WTC11 (cell line): ENCODE measurements at regions not wholly inside any gene's neighbourhood (a gene's known extent, or its start where the extent isn't known, plus 50 kb on each side); places are given as distances from the start of the nearest gene placed in this dataset.

Experiments
- ATAC-seq: fragments of 200-7000 bp; cut with Tn5 transposase; 2 replicates; pipeline ENCODE4 v1.10.0; 2021; ENCODE audit warnings: mild to moderate bottlenecking, moderate library complexity
- CTCF ChIA-PET: fragments of 300-600 bp; sonication (Branson Sonifier 250); formaldehyde crosslinking; loops from one replicate; lab custom pipeline; 2021; ENCODE audit warnings: antibody characterized with exemption; lab: Charles Lee
- POLR2A ChIA-PET: fragments of 350-600 bp; sonication (Branson Sonifier 250); formaldehyde crosslinking; loops from one replicate; lab custom pipeline; 2021; ENCODE audit warnings: antibody characterized with exemption; lab: Charles Lee
- DNase-seq: peaks from one replicate; pipeline ENCODE4 v3.0.0; 2021; ENCODE audit warnings: low spot score
- H3K27ac Mint-ChIP-seq: 2 replicates; pipeline ENCODE4 v1.8.0; 2021; ENCODE audit warnings: mixed read lengths
- H3K27me3 Mint-ChIP-seq: 2 replicates; pipeline ENCODE4 v1.8.0; 2021; ENCODE audit warnings: low read depth, mild to moderate bottlenecking, moderate library complexity, mixed read lengths
- H3K36me3 Mint-ChIP-seq: 2 replicates; pipeline ENCODE4 v1.8.0; 2021; ENCODE audit warnings: mixed read lengths
- H3K4me1 Mint-ChIP-seq: 2 replicates; pipeline ENCODE4 v1.8.0; 2022; ENCODE audit warnings: mixed read lengths
- H3K4me3 Mint-ChIP-seq: 2 replicates; pipeline ENCODE4 v1.8.0; 2021; ENCODE audit warnings: mild to moderate bottlenecking, moderate library complexity, mixed read lengths
- H3K9me3 Mint-ChIP-seq: 2 replicates; pipeline ENCODE4 v1.8.0; 2021; ENCODE audit warnings: mixed read lengths
- E2F4 ChIP-seq: sonication (generic); formaldehyde crosslinking; IDR thresholded peaks from 2 replicates; pipeline ENCODE4 v1.8.1; 2022; ENCODE audit warnings: low read depth, mild to moderate bottlenecking, moderate library complexity, missing genetic modification reagents, borderline replicate concordance
- FOXP4 ChIP-seq: sonication (generic); formaldehyde crosslinking; IDR thresholded peaks from 2 replicates; pipeline ENCODE4 v1.8.0; 2022; ENCODE audit warnings: mild to moderate bottlenecking, missing genetic modification reagents
- GABPB1 ChIP-seq: sonication (generic); formaldehyde crosslinking; IDR thresholded peaks from 2 replicates; pipeline ENCODE4 v1.8.1; 2023; ENCODE audit warnings: mild to moderate bottlenecking, missing genetic modification reagents
- GTF2I ChIP-seq: fragments of 250-450 bp; sonication (Bioruptor Pico); conservative IDR thresholded peaks from 2 replicates; pipeline ENCODE4 v1.4.0; 2021; ENCODE audit warnings: mild to moderate bottlenecking
- HMGA2 ChIP-seq: fragments of 250-450 bp; sonication (Bioruptor Pico); IDR thresholded peaks from 2 replicates; pipeline ENCODE4 v1.4.0; 2021; ENCODE audit warnings: mild to moderate bottlenecking, moderate library complexity
- JAZF1 ChIP-seq: fragments of 250-450 bp; sonication (Bioruptor Pico); IDR thresholded peaks from 2 replicates; pipeline ENCODE4 v1.9.0; 2021; ENCODE audit warnings: moderate library complexity, mild to moderate bottlenecking, inconsistent platforms
- JUN ChIP-seq: sonication (generic); formaldehyde crosslinking; IDR thresholded peaks from 2 replicates; pipeline ENCODE4 v1.8.0; 2023; ENCODE audit warnings: mild to moderate bottlenecking, missing genetic modification reagents
- KAT7 ChIP-seq: sonication (generic); formaldehyde crosslinking; IDR thresholded peaks from 2 replicates; pipeline ENCODE4 v1.8.1; 2023; ENCODE audit warnings: missing genetic modification reagents, mild to moderate bottlenecking, borderline replicate concordance
- MYBL2 ChIP-seq: sonication (generic); formaldehyde crosslinking; IDR thresholded peaks from 2 replicates; pipeline ENCODE4 v1.8.1; 2023; ENCODE audit warnings: mild to moderate bottlenecking, moderate library complexity, missing genetic modification reagents
- NR3C1 ChIP-seq: sonication (generic); formaldehyde crosslinking; conservative IDR thresholded peaks from 2 replicates; pipeline ENCODE4 v1.8.1; 2023; ENCODE audit warnings: low read depth, mild to moderate bottlenecking, missing genetic modification reagents
- PRDM15 ChIP-seq: sonication (generic); formaldehyde crosslinking; IDR thresholded peaks from 2 replicates; pipeline ENCODE4 v1.8.0; 2022; ENCODE audit warnings: missing genetic modification reagents
- PRRX2 ChIP-seq: fragments of 250-450 bp; sonication (Bioruptor Pico); IDR thresholded peaks from 2 replicates; pipeline ENCODE4 v1.8.0; 2021; ENCODE audit warnings: mild to moderate bottlenecking
- SMAD4 ChIP-seq: sonication (generic); formaldehyde crosslinking; IDR thresholded peaks from 2 replicates; pipeline ENCODE4 v1.8.0; 2022; ENCODE audit warnings: mild to moderate bottlenecking, missing genetic modification reagents
- SOX15 ChIP-seq: fragments of 250-450 bp; sonication (Bioruptor Pico); IDR thresholded peaks from 2 replicates; pipeline ENCODE4 v1.9.0; 2021; ENCODE audit warnings: mild to moderate bottlenecking
- SP1 ChIP-seq: sonication (generic); formaldehyde crosslinking; conservative IDR thresholded peaks from 2 replicates; pipeline ENCODE4 v1.8.1; 2022; ENCODE audit warnings: missing genetic modification reagents
- TCF7 ChIP-seq: sonication (generic); formaldehyde crosslinking; IDR thresholded peaks from 2 replicates; pipeline ENCODE4 v1.8.0; 2022; ENCODE audit warnings: mild to moderate bottlenecking, low read depth, missing genetic modification reagents, moderate library complexity
- ZNF263 ChIP-seq: sonication (generic); formaldehyde crosslinking; IDR thresholded peaks from 2 replicates; pipeline ENCODE4 v1.8.1; 2022; ENCODE audit warnings: low read depth, mild to moderate bottlenecking, moderate library complexity, missing genetic modification reagents
- ZNF317 ChIP-seq: sonication (generic); formaldehyde crosslinking; IDR thresholded peaks from 2 replicates; pipeline ENCODE4 v1.8.1; 2023; ENCODE audit warnings: low read depth, mild to moderate bottlenecking, moderate library complexity, missing genetic modification reagents, borderline replicate concordance
- ZNF396 ChIP-seq: fragments of 250-450 bp; sonication (Bioruptor Pico); IDR thresholded peaks from 2 replicates; pipeline ENCODE4 v1.8.0; 2021; ENCODE audit warnings: mild to moderate bottlenecking, moderate library complexity, borderline replicate concordance
- TF ChIP-seq, protein P1 (sequence below): sonication (generic); formaldehyde crosslinking; IDR thresholded peaks from 2 replicates; pipeline ENCODE4 v1.8.1; 2023; ENCODE audit warnings: mild to moderate bottlenecking, missing genetic modification reagents, moderate library complexity
- TF ChIP-seq, protein P2 (sequence below): sonication (generic); formaldehyde crosslinking; IDR thresholded peaks from 2 replicates; pipeline ENCODE4 v1.8.0; 2023; ENCODE audit warnings: mild to moderate bottlenecking, missing genetic modification reagents
- TF ChIP-seq, protein P3 (sequence below): sonication (generic); formaldehyde crosslinking; IDR thresholded peaks from 2 replicates; pipeline ENCODE4 v1.8.1; 2023; ENCODE audit warnings: mild to moderate bottlenecking, missing genetic modification reagents, moderate library complexity
- TF ChIP-seq, protein P4 (sequence below): sonication (generic); formaldehyde crosslinking; IDR thresholded peaks from 2 replicates; pipeline ENCODE4 v1.8.1; 2023; ENCODE audit warnings: mild to moderate bottlenecking, missing genetic modification reagents

DNA sequence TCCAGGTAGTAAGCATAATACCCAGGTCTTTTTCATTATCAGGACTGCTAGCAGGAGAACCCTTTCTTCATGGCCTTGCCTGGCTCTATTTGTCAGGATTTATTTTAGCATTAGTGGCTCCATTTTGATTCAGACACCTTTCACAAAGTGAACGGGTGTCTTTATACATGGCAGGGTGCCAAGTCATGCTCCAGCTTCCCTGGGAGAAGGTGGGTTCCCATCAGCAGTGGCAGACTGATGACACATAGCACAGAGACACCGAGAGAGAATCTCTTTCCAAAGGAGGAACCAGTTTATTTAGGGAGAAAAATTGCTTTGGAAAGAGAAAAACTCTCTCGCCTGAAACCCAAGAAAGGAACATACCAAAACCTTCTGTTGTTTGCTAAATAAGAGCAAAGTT lies 135.3 kb upstream of the TMTC4 start (continued):
- TF ChIP-seq PRDM15 (CRISPR knock-in tag) (no peak), JAZF1 (CRISPR knock-in tag) (no peak), MYBL2 (CRISPR knock-in tag) (no peak)
- TF ChIP-seq, protein P1, sequence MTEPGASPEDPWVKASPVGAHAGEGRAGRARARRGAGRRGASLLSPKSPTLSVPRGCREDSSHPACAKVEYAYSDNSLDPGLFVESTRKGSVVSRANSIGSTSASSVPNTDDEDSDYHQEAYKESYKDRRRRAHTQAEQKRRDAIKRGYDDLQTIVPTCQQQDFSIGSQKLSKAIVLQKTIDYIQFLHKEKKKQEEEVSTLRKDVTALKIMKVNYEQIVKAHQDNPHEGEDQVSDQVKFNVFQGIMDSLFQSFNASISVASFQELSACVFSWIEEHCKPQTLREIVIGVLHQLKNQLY, result no peak
- TF ChIP-seq, protein P2, sequence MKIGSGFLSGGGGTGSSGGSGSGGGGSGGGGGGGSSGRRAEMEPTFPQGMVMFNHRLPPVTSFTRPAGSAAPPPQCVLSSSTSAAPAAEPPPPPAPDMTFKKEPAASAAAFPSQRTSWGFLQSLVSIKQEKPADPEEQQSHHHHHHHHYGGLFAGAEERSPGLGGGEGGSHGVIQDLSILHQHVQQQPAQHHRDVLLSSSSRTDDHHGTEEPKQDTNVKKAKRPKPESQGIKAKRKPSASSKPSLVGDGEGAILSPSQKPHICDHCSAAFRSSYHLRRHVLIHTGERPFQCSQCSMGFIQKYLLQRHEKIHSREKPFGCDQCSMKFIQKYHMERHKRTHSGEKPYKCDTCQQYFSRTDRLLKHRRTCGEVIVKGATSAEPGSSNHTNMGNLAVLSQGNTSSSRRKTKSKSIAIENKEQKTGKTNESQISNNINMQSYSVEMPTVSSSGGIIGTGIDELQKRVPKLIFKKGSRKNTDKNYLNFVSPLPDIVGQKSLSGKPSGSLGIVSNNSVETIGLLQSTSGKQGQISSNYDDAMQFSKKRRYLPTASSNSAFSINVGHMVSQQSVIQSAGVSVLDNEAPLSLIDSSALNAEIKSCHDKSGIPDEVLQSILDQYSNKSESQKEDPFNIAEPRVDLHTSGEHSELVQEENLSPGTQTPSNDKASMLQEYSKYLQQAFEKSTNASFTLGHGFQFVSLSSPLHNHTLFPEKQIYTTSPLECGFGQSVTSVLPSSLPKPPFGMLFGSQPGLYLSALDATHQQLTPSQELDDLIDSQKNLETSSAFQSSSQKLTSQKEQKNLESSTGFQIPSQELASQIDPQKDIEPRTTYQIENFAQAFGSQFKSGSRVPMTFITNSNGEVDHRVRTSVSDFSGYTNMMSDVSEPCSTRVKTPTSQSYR (CRISPR knock-in tag), result no peak

DNA sequence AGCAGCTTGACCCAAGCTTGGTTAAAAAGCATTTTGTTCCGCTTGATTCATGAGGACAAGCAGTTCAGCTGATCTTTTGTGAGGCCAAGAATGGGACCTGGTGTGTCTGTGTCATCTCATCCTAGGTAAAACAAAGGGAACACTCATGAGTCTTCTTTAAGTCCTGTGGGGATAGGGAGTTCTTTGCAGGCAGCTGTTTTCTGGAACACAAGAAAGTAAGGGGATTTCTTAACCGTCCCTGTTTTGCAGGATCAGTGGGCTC lies 134.5 kb upstream of the TMTC4 start:
- no peaks in the 10 kb centered on the region for H3K27me3 Mint-ChIP-seq
- ATAC-seq, result no peak
- no peaks in the 10 kb centered on the region for H3K9me3 Mint-ChIP-seq
- ChIA-PET CTCF (interaction anchor here (2.0 kb wide), 1 partner anchor 134 kb away, joined by 4 read pairs; the partner anchor contains the start of gene TMTC4), POLR2A (interaction anchor here (0.6 kb wide), 1 partner anchor 1623 kb away, joined by 3 read pairs; no protein-coding TSS in a partner anchor)
- no peak for DNase-seq
- H3K4me1 Mint-ChIP-seq, result peaks cover 19% of the 10 kb centered on the region
- H3K36me3 Mint-ChIP-seq, result no peaks in the 10 kb centered on the region
- H3K27ac Mint-ChIP-seq, result no peak overlapping the region
- H3K4me3 Mint-ChIP-seq, result no peak overlapping the region
- TF ChIP-seq JUN (CRISPR knock-in tag) (no peak), MYBL2 (CRISPR knock-in tag) (no peak), ZNF317 (no peak), ZNF263 (CRISPR knock-in tag) (no peak), KAT7 (no peak), FOXP4 (CRISPR knock-in tag) (no peak), SMAD4 (CRISPR knock-in tag) (no peak), TCF7 (CRISPR knock-in tag) (no peak), HMGA2 (CRISPR knock-in tag) (no peak), GTF2I (no peak), SP1 (CRISPR knock-in tag) (no peak), NR3C1 (CRISPR knock-in tag) (no peak), SOX15 (CRISPR knock-in tag) (no peak), E2F4 (CRISPR knock-in tag) (no peak), ZNF396 (no peak), PRRX2 (no peak), GABPB1 (CRISPR knock-in tag) (no peak)
- TF ChIP-seq, protein P3, sequence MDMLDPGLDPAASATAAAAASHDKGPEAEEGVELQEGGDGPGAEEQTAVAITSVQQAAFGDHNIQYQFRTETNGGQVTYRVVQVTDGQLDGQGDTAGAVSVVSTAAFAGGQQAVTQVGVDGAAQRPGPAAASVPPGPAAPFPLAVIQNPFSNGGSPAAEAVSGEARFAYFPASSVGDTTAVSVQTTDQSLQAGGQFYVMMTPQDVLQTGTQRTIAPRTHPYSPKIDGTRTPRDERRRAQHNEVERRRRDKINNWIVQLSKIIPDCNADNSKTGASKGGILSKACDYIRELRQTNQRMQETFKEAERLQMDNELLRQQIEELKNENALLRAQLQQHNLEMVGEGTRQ (CRISPR knock-in tag), result no peak
- TF ChIP-seq, protein P4, sequence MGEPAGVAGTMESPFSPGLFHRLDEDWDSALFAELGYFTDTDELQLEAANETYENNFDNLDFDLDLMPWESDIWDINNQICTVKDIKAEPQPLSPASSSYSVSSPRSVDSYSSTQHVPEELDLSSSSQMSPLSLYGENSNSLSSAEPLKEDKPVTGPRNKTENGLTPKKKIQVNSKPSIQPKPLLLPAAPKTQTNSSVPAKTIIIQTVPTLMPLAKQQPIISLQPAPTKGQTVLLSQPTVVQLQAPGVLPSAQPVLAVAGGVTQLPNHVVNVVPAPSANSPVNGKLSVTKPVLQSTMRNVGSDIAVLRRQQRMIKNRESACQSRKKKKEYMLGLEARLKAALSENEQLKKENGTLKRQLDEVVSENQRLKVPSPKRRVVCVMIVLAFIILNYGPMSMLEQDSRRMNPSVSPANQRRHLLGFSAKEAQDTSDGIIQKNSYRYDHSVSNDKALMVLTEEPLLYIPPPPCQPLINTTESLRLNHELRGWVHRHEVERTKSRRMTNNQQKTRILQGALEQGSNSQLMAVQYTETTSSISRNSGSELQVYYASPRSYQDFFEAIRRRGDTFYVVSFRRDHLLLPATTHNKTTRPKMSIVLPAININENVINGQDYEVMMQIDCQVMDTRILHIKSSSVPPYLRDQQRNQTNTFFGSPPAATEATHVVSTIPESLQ (CRISPR knock-in tag), result no peak
